ENCODE measurements at regions not wholly inside any gene's neighbourhood (a gene's known extent, or its start where the extent isn't known, plus 50 kb on each side); places are given as distances from the start of the nearest gene placed in this dataset.

GRCh38 chr4:8938623-8939022 lies 67.0 kb upstream of the HMX1 start:
- TF ChIP-seq, protein P1, sequence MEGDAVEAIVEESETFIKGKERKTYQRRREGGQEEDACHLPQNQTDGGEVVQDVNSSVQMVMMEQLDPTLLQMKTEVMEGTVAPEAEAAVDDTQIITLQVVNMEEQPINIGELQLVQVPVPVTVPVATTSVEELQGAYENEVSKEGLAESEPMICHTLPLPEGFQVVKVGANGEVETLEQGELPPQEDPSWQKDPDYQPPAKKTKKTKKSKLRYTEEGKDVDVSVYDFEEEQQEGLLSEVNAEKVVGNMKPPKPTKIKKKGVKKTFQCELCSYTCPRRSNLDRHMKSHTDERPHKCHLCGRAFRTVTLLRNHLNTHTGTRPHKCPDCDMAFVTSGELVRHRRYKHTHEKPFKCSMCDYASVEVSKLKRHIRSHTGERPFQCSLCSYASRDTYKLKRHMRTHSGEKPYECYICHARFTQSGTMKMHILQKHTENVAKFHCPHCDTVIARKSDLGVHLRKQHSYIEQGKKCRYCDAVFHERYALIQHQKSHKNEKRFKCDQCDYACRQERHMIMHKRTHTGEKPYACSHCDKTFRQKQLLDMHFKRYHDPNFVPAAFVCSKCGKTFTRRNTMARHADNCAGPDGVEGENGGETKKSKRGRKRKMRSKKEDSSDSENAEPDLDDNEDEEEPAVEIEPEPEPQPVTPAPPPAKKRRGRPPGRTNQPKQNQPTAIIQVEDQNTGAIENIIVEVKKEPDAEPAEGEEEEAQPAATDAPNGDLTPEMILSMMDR (IDR thresholded peaks at IDR 0.05) = no peak
- TF ChIP-seq EZH2 (IDR thresholded peaks at IDR 0.05; ENCODE audit: borderline replicate concordance, insufficient read depth, low read depth, low read length, poor library complexity, severe bottlenecking) = no peak

All from B cell (primary cell).